ENCODE measurements at regions not wholly inside any gene's neighbourhood (a gene's known extent, or its start where the extent isn't known, plus 50 kb on each side); places are given as distances from the start of the nearest gene placed in this dataset.

GRCh38 chr2:190139371-190139770 is 76.8 kb upstream of the MSTN start:
- no peak for DNase-seq (ENCODE audit: low read depth in 2 of 2)
- Histone ChIP-seq H3K4me3 (replicated peaks in 1 of 4; ENCODE audit: control extremely low read depth in 1 of 4, insufficient read depth in 1 of 4, low read depth in 3 of 4, low read length in 4 of 4) (no peak overlapping the region), H3K27ac (ENCODE audit: insufficient read depth, low read length) (no peak overlapping the region), H3K79me2 (ENCODE audit: control insufficient read depth, insufficient read depth, low read length) (no peaks in the 10 kb centered on the region), H4K20me1 (ENCODE audit: control insufficient read depth, extremely low read depth, insufficient read depth, low read length) (no peaks in the 10 kb centered on the region), H3K36me3 (ENCODE audit: control insufficient read depth, insufficient read depth, low read length) (no peaks in the 10 kb centered on the region), H3K4me2 (ENCODE audit: extremely low read depth, insufficient read depth, low read length) (no peak overlapping the region), H3K4me1 (ENCODE audit: control insufficient read depth, extremely low read depth, insufficient read depth, low read length) (no peaks in the 10 kb centered on the region), H3K9me3 (ENCODE audit: control insufficient read depth, insufficient read depth, low read depth, low read length) (no peaks in the 10 kb centered on the region), H3K27me3 (ENCODE audit: control insufficient read depth, insufficient read depth, low read length) (no peaks in the 10 kb centered on the region), H3K9ac (ENCODE audit: insufficient read depth, low read length) (no peak overlapping the region), H2AFZ (ENCODE audit: low read length) (no peak overlapping the region)
- TF ChIP-seq CTCF (conservative IDR thresholded peaks at IDR 0.05 in 1 of 2, IDR thresholded peaks at IDR 0.05 in 1 of 2; ENCODE audit: low read depth in 1 of 2, low read length in 2 of 2) (no peak), EZH2 (IDR thresholded peaks at IDR 0.05; ENCODE audit: low read length, missing control alignments) (no peak)

DNA sequence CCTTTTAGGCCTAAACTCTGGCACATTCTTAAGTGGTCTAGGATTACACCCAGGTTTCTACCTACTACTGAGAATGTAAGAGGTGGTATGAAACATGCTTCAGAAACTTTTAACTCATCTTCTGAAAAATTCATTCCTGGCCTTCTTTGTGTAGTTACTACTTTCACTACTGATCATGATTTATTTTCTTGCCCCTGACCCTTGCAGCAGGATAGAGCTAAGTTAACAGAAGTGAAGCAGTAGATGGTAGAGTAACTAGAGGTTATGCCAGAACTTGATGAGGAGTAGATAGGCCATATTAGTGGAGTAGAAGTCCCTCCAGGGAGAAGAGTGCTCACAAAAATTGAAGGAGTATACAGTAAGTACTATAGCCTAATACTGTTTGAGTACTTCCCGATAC is 75.5 kb upstream of the MSTN start:
- Histone ChIP-seq H3K27me3 (ENCODE audit: control insufficient read depth, insufficient read depth, low read length) (no peaks in the 10 kb centered on the region), H3K4me1 (ENCODE audit: control insufficient read depth, extremely low read depth, insufficient read depth, low read length) (no peaks in the 10 kb centered on the region)
- no peak for TF ChIP-seq EZH2 (IDR thresholded peaks at IDR 0.05; ENCODE audit: low read length, missing control alignments)
- TF ChIP-seq CTCF (conservative IDR thresholded peaks at IDR 0.05 in 1 of 2, IDR thresholded peaks at IDR 0.05 in 1 of 2; ENCODE audit: low read depth in 1 of 2, low read length in 2 of 2): no peak

DNA sequence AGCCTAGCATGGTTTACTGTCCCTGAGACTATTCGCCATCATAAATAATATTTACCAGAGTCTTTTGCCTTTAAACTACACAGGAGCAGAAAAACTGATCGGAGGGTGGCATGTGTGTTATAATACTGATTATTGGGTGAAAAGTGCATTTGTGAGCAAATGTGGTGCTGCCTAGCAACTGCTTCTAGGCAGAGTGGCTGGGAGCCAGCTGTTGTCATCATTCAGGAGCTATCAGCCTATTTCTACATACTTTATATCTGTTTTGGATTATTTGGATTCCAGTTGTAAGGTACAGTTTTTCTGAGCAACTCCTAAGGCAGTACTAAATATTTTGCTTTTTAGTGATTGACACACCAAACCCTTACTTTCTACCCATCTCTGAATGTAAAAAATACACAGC is 75.0 kb upstream of the MSTN start:
- DNase-seq (ENCODE audit: low read depth in 2 of 2): peak in 1 of 2 donors; percentile 7
- Histone ChIP-seq H2AFZ (ENCODE audit: low read length) (no peak overlapping the region), H3K4me1 (ENCODE audit: control insufficient read depth, extremely low read depth, insufficient read depth, low read length) (no peaks in the 10 kb centered on the region), H3K79me2 (ENCODE audit: control insufficient read depth, insufficient read depth, low read length) (no peaks in the 10 kb centered on the region), H3K4me2 (ENCODE audit: extremely low read depth, insufficient read depth, low read length) (no peak overlapping the region), H3K36me3 (ENCODE audit: control insufficient read depth, insufficient read depth, low read length) (no peaks in the 10 kb centered on the region), H3K27ac (ENCODE audit: insufficient read depth, low read length) (no peak overlapping the region), H3K9me3 (ENCODE audit: control insufficient read depth, insufficient read depth, low read depth, low read length) (no peaks in the 10 kb centered on the region), H4K20me1 (ENCODE audit: control insufficient read depth, extremely low read depth, insufficient read depth, low read length) (no peaks in the 10 kb centered on the region), H3K9ac (ENCODE audit: insufficient read depth, low read length) (no peak overlapping the region), H3K4me3 (replicated peaks in 1 of 4; ENCODE audit: control extremely low read depth in 1 of 4, insufficient read depth in 1 of 4, low read depth in 3 of 4, low read length in 4 of 4) (no peak overlapping the region), H3K27me3 (ENCODE audit: control insufficient read depth, insufficient read depth, low read length) (no peaks in the 10 kb centered on the region)
- no peak for TF ChIP-seq EZH2 (IDR thresholded peaks at IDR 0.05; ENCODE audit: low read length, missing control alignments)
- TF ChIP-seq CTCF (conservative IDR thresholded peaks at IDR 0.05 in 1 of 2, IDR thresholded peaks at IDR 0.05 in 1 of 2; ENCODE audit: low read depth in 1 of 2, low read length in 2 of 2): no peak

More for the DNA sequence above, 75.5 kb upstream of the MSTN start:
- no peak for DNase-seq (ENCODE audit: low read depth in 2 of 2)
- Histone ChIP-seq H2AFZ (ENCODE audit: low read length) (no peak overlapping the region), H3K36me3 (ENCODE audit: control insufficient read depth, insufficient read depth, low read length) (no peaks in the 10 kb centered on the region), H3K9me3 (ENCODE audit: control insufficient read depth, insufficient read depth, low read depth, low read length) (no peaks in the 10 kb centered on the region), H3K27ac (ENCODE audit: insufficient read depth, low read length) (no peak overlapping the region), H4K20me1 (ENCODE audit: control insufficient read depth, extremely low read depth, insufficient read depth, low read length) (no peaks in the 10 kb centered on the region), H3K9ac (ENCODE audit: insufficient read depth, low read length) (no peak overlapping the region), H3K79me2 (ENCODE audit: control insufficient read depth, insufficient read depth, low read length) (no peaks in the 10 kb centered on the region), H3K4me2 (ENCODE audit: extremely low read depth, insufficient read depth, low read length) (no peak overlapping the region), H3K4me3 (replicated peaks in 1 of 4; ENCODE audit: control extremely low read depth in 1 of 4, insufficient read depth in 1 of 4, low read depth in 3 of 4, low read length in 4 of 4) (no peak overlapping the region)
